Vagina (tissue), 2 donors: ENCODE measurements at regions not wholly inside any gene's neighbourhood (a gene's known extent, or its start where the extent isn't known, plus 50 kb on each side); places are given as distances from the start of the nearest gene placed in this dataset.

ENCODE experiments used
- CTCF ChIP-seq, 3 experiments: fragments of 450-650 bp in 2 of 3; fragments of 200-600 bp in 1 of 3; sonication (generic) in 1 of 3; IDR thresholded peaks; one replicate each; pipeline ENCODE4 v1.5.1; 2017 to 2019; ENCODE audit warnings: antibody characterized with exemption in 3 of 3, mild to moderate bottlenecking in 2 of 3, moderate library complexity in 2 of 3
- POLR2A ChIP-seq, 2 donors: fragments of 450-650 bp; IDR thresholded peaks; one replicate each; pipeline ENCODE4 v1.6.1; 2017; ENCODE audit warnings: antibody characterized with exemption in 2 of 2, mild to moderate bottlenecking in 2 of 2, moderate library complexity in 2 of 2
- POLR2AphosphoS5 ChIP-seq, 2 donors: sonication (generic); formaldehyde crosslinking; IDR thresholded peaks; one replicate each; pipeline ENCODE4 v1.9.0; 2017; ENCODE audit warnings: antibody characterized with exemption in 2 of 2, mild to moderate bottlenecking in 2 of 2, low read depth in 1 of 2; ENCODE audit not compliant: insufficient read depth in 1 of 2

DNA sequence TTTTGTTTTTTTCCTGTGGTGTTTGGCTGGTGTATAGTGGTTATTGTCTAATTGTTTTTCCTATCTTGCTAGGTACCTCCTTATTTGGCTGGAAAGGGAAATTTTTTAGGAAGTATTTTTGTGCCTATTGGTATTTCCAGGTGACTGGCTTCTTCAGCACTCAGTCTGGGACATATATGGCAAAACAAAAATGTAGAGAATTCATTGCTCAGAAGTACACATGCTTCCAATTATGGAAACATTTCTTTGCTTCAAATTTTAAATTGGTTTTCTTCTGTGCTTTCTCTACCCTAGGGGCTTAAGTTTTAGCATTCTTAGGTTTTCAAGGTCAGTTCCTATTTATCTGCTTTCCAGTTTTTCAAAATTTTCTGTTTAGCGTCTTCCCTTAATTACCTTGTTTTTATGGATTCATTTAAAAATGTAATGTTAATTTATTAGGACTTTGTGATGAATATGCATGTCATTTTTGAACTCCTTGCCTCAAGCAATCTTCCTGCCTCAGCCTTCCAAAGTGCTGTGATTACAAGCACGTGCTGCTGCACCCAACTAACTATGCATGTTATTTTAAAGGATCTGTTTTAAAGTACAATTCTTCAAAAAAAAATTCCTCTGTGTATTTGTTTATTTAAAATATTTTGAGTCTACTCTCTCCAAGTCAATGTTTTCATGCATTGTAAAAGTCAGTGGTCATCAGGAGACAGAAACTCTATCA is 231.9 kb upstream of the DPPA4 start:
- TF ChIP-seq CTCF (IDR thresholded peaks at IDR 0.05) (no peak), POLR2AphosphoS5 (IDR thresholded peaks at IDR 0.05; ENCODE audit: insufficient read depth in 1 of 2, low read depth in 1 of 2) (no peak), POLR2A (IDR thresholded peaks at IDR 0.05) (no peak)
